Astrocyte of the cerebellum (primary cell): ENCODE measurements at regions not wholly inside any gene's neighbourhood (a gene's known extent, or its start where the extent isn't known, plus 50 kb on each side); places are given as distances from the start of the nearest gene placed in this dataset.

Experiments used
- DNase-seq: peaks from one replicate; pipeline ENCODE4 v3.0.0-alpha.2; 2011; ENCODE audit warnings: low read depth
- H3K4me3 ChIP-seq: 2 replicates; pipeline ENCODE4 v1.5.1; 2011; ENCODE audit warnings: mild to moderate bottlenecking, low read depth, low read length, moderate library complexity
- CTCF ChIP-seq: IDR thresholded peaks from 2 replicates; pipeline ENCODE4 v1.5.1; 2012; ENCODE audit warnings: low read length, low read depth, moderate library complexity, mild to moderate bottlenecking; ENCODE audit errors: missing control alignments
- in situ Hi-C: cut with HindIII; loops from 2 replicates; pipeline ENCODE4 v1.10.0; 2017; ENCODE audit warnings: low sequenced_read_pairs

DNA sequence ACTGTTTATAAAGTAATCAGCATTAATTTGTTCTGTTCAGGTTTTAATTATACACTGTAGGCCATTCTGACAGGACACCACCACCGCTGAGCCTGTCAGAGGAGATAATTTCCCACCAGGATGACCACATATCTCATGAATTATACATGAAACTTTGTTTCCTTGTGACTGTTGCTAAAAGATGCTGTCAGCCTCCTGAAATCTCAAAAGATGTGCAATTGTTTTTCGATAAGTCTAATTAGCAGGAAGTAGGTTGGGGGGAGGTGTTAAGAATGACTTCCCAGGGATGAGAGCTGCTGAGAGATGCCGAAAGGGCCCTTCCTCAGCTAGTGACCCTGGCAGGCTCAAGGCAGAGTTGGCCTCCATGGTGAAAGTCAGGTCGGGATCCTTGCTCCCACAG lies 485.4 kb downstream of the SOX6 start:
- H3K4me3 ChIP-seq = no peak overlapping the region
- in situ Hi-C loops = no loop called here
- DNase-seq = no peak
- TF ChIP-seq CTCF = no peak

- in situ Hi-C loops = no loop called here
- TF ChIP-seq CTCF = no peak
- no peak overlapping the region for H3K4me3 ChIP-seq
- no peak for DNase-seq
These were observed 484.3 kb downstream of the SOX6 start for GRCh38 chr11:15871904-15872626.

DNA sequence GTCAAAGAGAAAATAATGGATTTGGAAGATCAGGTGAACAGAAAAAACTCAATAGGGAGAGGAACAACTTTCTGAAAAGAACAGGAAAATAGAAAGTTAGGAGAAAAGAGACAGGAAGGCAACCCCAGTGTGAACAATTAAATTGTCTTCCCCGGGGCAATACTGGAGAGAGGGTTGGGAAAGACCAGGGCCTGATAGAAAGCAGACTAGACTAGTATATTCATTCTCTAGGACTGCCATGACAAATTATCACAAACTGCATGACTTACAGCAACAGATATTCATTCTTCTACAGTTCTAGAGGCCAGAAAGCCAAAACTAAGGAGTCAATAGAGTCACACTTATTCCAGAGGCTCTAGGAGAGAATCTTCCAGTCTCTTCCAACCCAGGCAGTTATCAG lies 482.8 kb downstream of the SOX6 start:
- no peak overlapping the region for H3K4me3 ChIP-seq
- in situ Hi-C loops = no loop called here
- TF ChIP-seq CTCF = no peak
- no peak for DNase-seq

DNA sequence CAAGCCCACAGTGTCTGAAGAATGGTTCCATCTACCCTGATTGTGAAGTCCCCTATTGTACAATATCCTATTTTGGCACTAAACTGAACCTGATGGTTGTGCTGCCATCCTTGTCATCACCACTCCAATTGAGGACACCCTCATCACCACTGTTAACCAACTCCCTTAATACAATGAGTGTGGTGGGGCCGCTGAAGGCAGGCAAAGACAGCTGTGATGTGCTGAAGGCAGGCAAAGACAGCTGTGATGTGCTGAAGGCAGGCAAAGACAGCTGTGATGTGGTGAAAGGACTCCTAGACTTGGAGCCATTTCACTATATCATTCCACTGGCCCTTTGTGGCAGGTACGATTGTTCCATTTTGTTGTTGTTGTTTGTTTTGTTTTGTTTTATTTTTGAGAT lies 481.6 kb downstream of the SOX6 start:
- in situ Hi-C loops = no loop called here
- TF ChIP-seq CTCF = no peak
- no peak overlapping the region for H3K4me3 ChIP-seq
- no peak for DNase-seq

GRCh38 chr11:15875393-15875792 lies 481.0 kb downstream of the SOX6 start:
- no peak for DNase-seq
- no peak for TF ChIP-seq CTCF
- no peak overlapping the region for H3K4me3 ChIP-seq
- in situ Hi-C loops = no loop called here

DNA sequence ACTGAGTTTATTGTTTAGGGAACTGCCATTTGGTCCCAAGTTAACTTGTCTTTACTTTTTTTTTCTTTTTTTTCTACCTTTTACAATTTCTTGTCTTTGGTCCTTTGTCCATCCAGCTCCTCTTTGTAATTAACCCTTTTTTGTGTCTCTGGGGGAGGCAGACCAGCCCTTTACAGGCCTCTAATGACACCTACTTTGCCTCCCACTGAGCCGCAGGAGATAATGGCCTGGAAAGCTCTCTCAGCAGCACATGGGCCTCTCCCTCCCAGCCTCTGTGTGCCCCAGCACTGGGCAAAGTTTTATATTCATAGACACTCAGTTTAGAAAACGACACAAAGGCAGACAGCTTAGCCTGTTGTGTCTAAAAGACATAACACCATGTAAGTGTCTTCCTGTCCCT lies 480.4 kb downstream of the SOX6 start:
- no peak for DNase-seq
- TF ChIP-seq CTCF = no peak
- no peak overlapping the region for H3K4me3 ChIP-seq

DNA sequence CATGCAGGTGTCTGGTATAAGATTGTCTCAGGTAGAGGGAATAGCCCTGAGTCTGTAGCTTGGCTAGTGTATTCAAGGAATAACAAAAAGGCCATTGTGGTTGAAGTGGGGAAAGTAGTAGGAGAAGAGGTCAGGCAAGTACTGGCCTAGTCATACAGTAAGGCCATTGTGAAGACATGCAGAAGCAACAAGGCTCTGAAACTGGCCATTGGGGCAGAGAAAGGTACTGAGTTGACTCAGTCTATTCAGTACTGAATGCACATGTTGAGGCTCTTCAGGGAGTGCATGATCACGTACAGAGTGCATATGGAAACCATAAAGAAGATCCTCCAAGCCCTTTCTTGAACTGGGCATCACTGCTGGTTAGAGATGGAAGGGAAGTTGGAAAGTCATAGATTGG lies 477.6 kb downstream of the SOX6 start:
- no peak overlapping the region for H3K4me3 ChIP-seq
- TF ChIP-seq CTCF = no peak
- DNase-seq = no peak
- in situ Hi-C loops = no loop called here

More for the DNA sequence above, 480.4 kb downstream of the SOX6 start:
- in situ Hi-C loops = no loop called here
